Activated CD4-positive, alpha-beta T cell treated with anti-CD3 and anti-CD28 coated beads, Interleukin-10, Interleukin-2, amounts not matched to agents 100 ng/mL and 50 ng/mL, durations not matched to agents 16 hours and 8 hours (primary cell): ENCODE measurements at regions not wholly inside any gene's neighbourhood (a gene's known extent, or its start where the extent isn't known, plus 50 kb on each side); places are given as distances from the start of the nearest gene placed in this dataset.
"Not testable (repeated sequence)": the region's sequence is repeated elsewhere in the genome, so short reads cannot be mapped to it uniquely, and the experiment has no call there.

ENCODE experiments used
- DNase-seq: peaks from one replicate; pipeline ENCODE4 v3.0.0-alpha.2; 2020

- no peak for DNase-seq
These were observed 1221.5 kb downstream of the JRKL start for GRCh38 chr11:97611345-97611744.

- DNase-seq, result no peak
These were observed 1224.8 kb downstream of the JRKL start for GRCh38 chr11:97614606-97615005.

- no peak for DNase-seq
These were observed 1225.7 kb downstream of the JRKL start for GRCh38 chr11:97615546-97615945.

GRCh38 chr11:97617031-97617430 is 1227.2 kb downstream of the JRKL start:
- no peak for DNase-seq

- no peak for DNase-seq
These were observed 1230.2 kb downstream of the JRKL start for GRCh38 chr11:97620007-97620406.

DNA sequence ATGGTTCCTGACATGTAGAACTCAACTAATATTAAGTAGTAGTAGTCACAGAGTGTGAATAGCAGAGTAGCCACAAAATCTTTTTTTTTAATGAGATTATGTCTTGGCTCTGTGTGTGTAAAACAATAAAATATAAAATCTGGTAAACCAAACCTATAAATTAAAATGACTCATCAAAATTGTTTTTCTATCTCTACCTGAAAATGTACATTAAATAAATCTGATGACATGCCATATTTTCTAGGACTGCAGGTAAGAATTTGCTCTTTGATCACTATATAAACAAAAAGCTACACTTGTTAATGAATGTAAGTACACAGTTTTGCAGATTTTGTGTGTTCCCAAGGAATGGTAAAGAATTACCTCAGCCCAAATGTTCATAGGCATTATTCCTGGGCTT is 1231.5 kb downstream of the JRKL start:
- DNase-seq, result no peak

DNA sequence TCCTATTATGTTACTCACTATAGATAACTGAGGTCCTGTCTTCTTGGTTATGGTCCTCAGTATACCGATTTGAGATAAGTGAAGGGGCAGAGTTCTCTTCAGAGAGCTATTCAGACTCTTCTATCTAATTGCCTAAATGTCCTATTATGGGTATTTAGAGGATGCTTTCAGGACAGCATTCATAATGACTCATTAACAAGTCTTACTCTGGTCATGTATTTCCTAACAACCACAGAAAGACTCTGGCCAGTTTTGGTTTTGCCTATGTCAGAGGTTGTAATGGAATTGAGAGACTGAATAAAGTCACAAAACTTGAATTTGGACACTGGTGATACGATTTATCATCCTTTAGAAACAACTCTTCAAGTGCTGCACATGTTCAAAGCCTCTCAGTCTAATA is 1233.0 kb downstream of the JRKL start:
- DNase-seq, result no peak

- not testable (repeated sequence) for DNase-seq
These were observed 1246.9 kb downstream of the JRKL start for GRCh38 chr11:97636741-97637140.

- DNase-seq, result no peak
These were observed 1247.9 kb downstream of the JRKL start for GRCh38 chr11:97637701-97638100.

- DNase-seq, result no peak
These were observed 1248.9 kb downstream of the JRKL start for GRCh38 chr11:97638641-97639224.

- no peak for DNase-seq
These were observed 1252.2 kb downstream of the JRKL start for GRCh38 chr11:97641988-97642387.

- DNase-seq, result no peak
These were observed 1255.9 kb downstream of the JRKL start for GRCh38 chr11:97645736-97646135.

DNA sequence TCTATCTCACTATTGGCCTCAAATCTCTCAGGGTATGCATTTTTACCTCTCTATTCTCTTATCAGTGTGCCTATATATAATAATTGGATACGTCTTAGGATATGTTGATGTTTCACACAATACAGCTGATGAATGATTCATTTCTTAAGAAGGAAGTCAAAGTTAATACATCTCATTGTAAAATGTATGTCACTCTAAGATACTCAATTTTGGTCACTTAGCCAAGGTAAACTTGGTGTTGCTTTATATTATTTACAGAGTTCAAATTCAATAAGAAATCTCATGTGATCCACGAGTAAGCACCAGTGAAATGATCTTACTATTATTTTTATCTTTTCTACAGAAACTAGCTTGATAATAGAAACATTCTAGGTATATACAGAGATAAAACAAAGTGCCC is 1266.5 kb downstream of the JRKL start:
- DNase-seq, result no peak

DNA sequence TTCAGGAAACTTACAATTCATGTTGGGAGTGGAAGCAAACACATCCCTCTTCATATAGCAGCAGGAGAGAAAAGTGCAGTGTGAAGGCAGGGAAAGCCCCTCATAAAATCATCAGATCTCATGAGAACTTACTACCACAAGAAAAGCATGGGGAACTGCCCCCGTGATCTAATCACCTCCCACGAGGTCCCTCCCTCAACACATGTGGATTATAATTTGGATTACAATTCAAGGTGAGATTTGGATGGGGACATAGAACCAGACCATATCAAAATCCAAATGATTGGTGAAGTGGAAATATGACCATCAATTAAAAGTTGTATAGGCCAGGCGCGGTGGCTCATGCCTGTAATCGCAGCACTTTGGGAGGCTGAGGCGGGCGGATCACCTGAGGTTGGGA is 1268.0 kb downstream of the JRKL start:
- DNase-seq, result no peak

DNA sequence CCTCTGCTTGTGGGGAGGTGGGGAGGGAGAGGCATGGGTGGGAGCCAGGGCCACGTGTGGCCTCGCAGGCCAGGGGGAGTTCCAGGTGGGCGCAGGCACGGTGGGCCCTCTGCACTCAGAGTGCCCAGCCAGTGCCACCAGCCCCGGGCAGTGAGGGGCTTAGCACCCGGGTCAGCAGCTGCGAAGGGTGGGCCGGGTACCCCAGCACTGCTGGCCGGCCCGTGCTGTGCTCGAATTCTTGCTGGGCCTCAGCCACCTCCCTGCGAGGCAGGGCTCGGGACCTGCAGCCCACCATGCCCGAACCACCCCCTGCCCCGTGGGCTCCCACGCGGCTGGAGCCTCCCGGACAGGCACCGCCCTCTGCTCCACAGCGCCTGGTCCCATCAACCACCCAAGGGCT is 1277.2 kb downstream of the JRKL start:
- DNase-seq, result no peak

GRCh38 chr11:97683733-97684132 is 1293.9 kb downstream of the JRKL start:
- DNase-seq, result no peak

GRCh38 chr11:97684486-97685439 is 1295.0 kb downstream of the JRKL start:
- no peak for DNase-seq

GRCh38 chr11:97685695-97686094 is 1295.9 kb downstream of the JRKL start:
- DNase-seq, result no peak

- no peak for DNase-seq
These were observed 1297.3 kb downstream of the JRKL start for GRCh38 chr11:97687111-97687510.

DNA sequence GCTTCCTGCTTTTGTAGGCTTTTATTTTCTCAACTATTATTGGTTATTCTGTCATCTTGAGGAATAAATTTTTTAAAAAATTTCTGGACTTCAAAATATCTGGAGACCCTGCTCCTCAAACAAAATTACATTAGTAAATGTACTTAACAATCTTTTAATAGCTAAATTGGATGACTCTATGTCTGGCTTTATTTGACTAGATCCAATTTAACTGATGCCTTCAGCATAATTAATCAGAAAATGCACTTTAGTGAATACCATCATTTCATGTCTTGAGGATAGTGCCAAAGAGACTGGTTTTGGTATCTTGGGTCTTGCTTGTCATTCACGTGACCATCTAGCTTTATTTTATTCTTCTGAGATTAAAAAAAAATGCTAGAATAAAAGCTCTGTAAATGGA is 1301.2 kb downstream of the JRKL start:
- DNase-seq, result no peak

- DNase-seq, result no peak
These were observed 1313.1 kb downstream of the JRKL start for GRCh38 chr11:97702951-97703350.

GRCh38 chr11:97703851-97704250 is 1314.0 kb downstream of the JRKL start:
- no peak for DNase-seq

- not testable (repeated sequence) for DNase-seq
These were observed 1315.3 kb upstream of the CNTN5 start for GRCh38 chr11:97705441-97705840.

DNA sequence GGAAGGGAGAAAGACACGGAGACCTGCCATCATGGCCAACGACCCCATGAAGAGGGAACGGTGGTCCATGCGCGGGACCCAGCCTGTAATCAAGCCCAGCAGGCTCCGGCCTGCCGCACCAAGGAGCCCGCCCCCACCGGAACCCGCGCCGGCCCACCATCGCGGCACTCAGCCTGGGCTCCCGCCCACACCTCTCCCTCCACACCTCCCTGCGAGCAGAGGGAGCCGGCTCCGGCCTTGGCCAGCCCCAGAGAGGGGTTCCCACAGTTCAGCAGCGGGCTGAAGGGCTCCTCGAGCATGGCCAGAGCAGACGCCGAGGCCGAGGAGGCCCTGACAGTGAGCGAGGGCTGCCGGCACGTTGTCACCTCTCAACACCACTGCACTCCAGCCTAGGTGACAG is 1302.8 kb upstream of the CNTN5 start:
- DNase-seq, result no peak

GRCh38 chr11:97722065-97722464 is 1298.7 kb upstream of the CNTN5 start:
- DNase-seq, result no peak
